ENCODE measurements at regions not wholly inside any gene's neighbourhood (a gene's known extent, or its start where the extent isn't known, plus 50 kb on each side); places are given as distances from the start of the nearest gene placed in this dataset.
A peak's percentile ranks its signal among the peaks of the same experiment; 100 is the strongest.
"Not testable (repeated sequence)": the region's sequence is repeated elsewhere in the genome, so short reads cannot be mapped to it uniquely, and the experiment has no call there.

DNA sequence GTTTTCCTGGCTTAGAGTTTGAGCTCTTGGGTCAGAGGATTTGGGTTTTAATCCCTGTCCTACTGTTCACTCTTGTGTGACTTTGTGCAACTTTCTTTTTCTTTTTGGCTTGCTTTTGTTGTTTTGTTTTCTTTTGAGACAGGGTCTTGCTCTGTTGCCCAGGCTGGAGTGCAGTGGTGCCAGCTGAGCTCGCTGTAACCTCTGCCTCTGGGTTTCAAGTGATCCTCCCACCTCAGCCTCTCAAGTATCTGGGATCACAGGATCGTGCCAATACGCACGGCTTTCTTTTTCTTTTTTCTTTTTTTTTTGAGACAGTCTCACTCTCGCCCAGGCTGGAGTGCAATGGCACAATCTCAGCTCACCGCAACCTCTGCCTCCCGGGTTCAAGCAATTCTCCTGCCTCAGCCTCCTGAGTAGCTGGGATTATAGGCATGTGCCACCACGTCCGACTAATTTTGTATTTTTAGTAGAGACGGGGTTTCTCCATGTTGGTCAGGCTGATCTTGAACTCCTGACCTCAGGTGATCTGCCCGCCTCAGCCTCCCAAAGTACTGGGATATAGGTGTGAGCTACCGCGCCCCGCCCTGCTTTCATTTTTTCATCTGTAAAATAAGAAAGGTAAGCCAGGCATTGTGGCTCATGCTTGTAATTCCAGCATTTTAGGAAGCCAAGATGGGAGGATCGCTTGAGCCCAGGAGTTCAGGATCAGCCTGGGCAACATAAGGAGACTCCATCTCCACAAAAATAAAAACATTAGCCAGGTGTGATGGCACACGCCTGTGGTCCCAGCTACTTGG lies 76.1 kb upstream of the ZNF217 start:
- H3K36me3 ChIP-seq (ENCODE audit: control insufficient read depth in 1 of 2, insufficient read depth in 2 of 2, low read length in 1 of 2); H3K4me1 ChIP-seq (ENCODE audit: control insufficient read depth in 1 of 2, insufficient read depth in 2 of 2, low read length in 2 of 2); intact Hi-C loops (cut with DNase I); H3K9me3 ChIP-seq (ENCODE audit: control insufficient read depth, low read length); DNase-seq; H3K27me3 ChIP-seq (ENCODE audit: control insufficient read depth in 1 of 2, insufficient read depth in 2 of 2, low read length in 1 of 2); H3K27ac ChIP-seq (ENCODE audit: low read depth in 1 of 2, low read length in 2 of 2); H3K4me3 ChIP-seq (ENCODE audit: low read length in 2 of 2); ATAC-seq (ENCODE audit: low FRiP score): not testable (repeated sequence)
- WGBS, 2 donors = 85 to 89% methylated on average over 16 of the region's 16 CpGs

DNA sequence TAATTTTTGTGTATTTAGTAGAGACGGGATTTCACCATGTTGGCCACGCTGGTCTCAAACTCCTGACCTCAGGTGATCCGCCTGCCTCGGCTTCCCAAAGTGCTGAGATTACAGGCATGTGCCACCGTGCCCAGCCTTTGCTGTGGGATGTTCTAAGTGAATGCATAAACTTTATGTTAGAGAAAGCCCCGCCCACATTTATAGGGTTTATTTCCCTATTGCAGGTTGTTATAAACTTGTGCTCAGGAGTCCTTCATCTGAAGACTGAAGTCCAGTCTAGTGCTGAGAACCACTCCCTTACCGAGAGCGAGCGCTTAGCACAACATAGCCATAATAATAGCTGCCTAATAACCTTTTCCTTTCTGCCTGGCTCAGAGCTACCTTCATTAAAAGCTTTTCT lies 75.4 kb upstream of the ZNF217 start:
- intact Hi-C loops (cut with DNase I) = no loop called here
- ATAC-seq (ENCODE audit: low FRiP score) (no peak), DNase-seq (no peak)
- Histone ChIP-seq H3K4me3 (ENCODE audit: low read length in 2 of 2) (no peak overlapping the region), H3K9me3 (ENCODE audit: control insufficient read depth, low read length) (no peaks in the 10 kb centered on the region), H3K36me3 (ENCODE audit: control insufficient read depth in 1 of 2, insufficient read depth in 2 of 2, low read length in 1 of 2) (no peaks in the 10 kb centered on the region), H3K4me1 (ENCODE audit: control insufficient read depth in 1 of 2, insufficient read depth in 2 of 2, low read length in 2 of 2) (no peaks in the 10 kb centered on the region), H3K27ac (ENCODE audit: low read depth in 1 of 2, low read length in 2 of 2) (no peak overlapping the region), H3K27me3 (ENCODE audit: control insufficient read depth in 1 of 2, insufficient read depth in 2 of 2, low read length in 1 of 2) (no peaks in the 10 kb centered on the region)
- 83 to 86% methylated on average over 9 of the region's 9 CpGs for WGBS, 2 donors

DNA sequence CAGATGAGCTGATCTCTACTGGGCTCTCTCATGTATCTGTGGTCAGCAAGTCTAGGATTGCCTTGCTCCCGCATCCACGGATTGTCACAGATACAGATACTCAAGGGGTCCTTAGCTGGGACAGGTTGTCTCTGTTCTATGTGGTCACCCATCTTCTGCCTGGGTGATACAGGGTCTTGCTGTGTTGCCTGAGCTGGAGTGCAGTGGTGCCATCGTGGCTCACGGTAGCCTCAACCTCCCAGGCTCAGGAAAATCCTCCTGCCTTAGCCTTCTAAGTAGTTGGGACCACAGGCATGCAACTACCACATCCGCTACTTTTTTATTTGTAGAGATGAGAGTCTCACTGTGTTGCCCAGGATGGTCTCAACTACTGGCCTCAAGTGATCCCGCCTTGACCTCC lies 72.5 kb upstream of the ZNF217 start:
- no peak overlapping the region for H3K27ac ChIP-seq (ENCODE audit: low read depth in 1 of 2, low read length in 2 of 2)
- no peak for ATAC-seq (ENCODE audit: low FRiP score)
- no peaks in the 10 kb centered on the region for H3K9me3 ChIP-seq (ENCODE audit: control insufficient read depth, low read length)
- no peaks in the 10 kb centered on the region for H3K27me3 ChIP-seq (ENCODE audit: control insufficient read depth in 1 of 2, insufficient read depth in 2 of 2, low read length in 1 of 2)
- H3K36me3 ChIP-seq (ENCODE audit: control insufficient read depth in 1 of 2, insufficient read depth in 2 of 2, low read length in 1 of 2) = no peaks in the 10 kb centered on the region
- DNase-seq = no peak
- intact Hi-C loops (cut with DNase I) = no loop called here
- H3K4me3 ChIP-seq (ENCODE audit: low read length in 2 of 2) = no peak overlapping the region
- WGBS, 2 donors = 98 to 99% methylated on average over 6 of the region's 6 CpGs
- no peaks in the 10 kb centered on the region for H3K4me1 ChIP-seq (ENCODE audit: control insufficient read depth in 1 of 2, insufficient read depth in 2 of 2, low read length in 2 of 2)

DNA sequence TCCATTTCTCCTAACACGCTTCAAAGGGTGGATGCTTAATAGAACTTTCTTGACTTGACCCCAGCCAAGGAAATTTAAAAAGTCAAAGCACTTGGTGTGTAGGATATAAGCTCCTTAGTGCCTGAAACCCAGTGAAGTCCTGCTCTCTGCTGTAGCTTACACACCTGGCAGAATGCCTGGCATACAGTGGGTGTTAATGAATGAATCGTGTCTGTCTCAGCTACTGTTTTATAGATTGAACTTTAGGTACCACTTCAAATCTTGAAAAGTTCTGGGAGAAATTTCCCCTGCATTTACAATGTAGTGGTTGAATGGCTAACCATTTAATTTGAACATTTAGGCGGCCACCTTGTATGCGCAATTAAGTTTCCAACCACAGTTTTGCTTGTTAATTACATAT lies 70.5 kb upstream of the ZNF217 start:
- Histone ChIP-seq H3K36me3 (ENCODE audit: control insufficient read depth in 1 of 2, insufficient read depth in 2 of 2, low read length in 1 of 2) (no peaks in the 10 kb centered on the region), H3K27ac (ENCODE audit: low read depth in 1 of 2, low read length in 2 of 2) (no peak overlapping the region), H3K4me3 (ENCODE audit: low read length in 2 of 2) (no peak overlapping the region), H3K9me3 (ENCODE audit: control insufficient read depth, low read length) (no peaks in the 10 kb centered on the region), H3K4me1 (ENCODE audit: control insufficient read depth in 1 of 2, insufficient read depth in 2 of 2, low read length in 2 of 2) (peaks cover 0 to 6% of the 10 kb centered on the region in 2 donors), H3K27me3 (ENCODE audit: control insufficient read depth in 1 of 2, insufficient read depth in 2 of 2, low read length in 1 of 2) (no peaks in the 10 kb centered on the region)
- ATAC-seq (ENCODE audit: low FRiP score) (no peak), DNase-seq (no peak)
- intact Hi-C loops (cut with DNase I) = no loop called here
- 88 to 90% methylated on average over 4 of the region's 4 CpGs for WGBS, 2 donors

DNA sequence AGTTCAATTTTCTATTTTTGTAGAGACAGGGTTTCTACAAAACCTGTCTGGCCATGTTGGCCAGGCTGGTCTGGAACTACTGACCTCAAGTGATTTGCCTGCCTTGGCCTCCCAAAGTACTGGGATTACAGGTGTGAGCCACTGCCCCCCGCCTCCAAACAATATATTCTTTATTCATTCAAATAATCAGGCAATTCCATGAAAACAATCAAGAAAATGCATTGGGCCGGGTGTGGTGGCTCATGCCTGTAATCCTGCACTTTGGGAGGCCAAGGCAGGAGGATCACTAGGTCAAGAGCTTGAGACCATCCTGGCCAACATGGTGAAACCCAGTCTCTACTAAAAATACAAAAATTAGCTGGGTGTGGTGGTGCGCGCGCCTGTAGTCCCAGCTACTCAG lies 69.9 kb upstream of the ZNF217 start:
- intact Hi-C loops (cut with DNase I); DNase-seq; H3K27ac ChIP-seq (ENCODE audit: low read depth in 1 of 2, low read length in 2 of 2); ATAC-seq (ENCODE audit: low FRiP score); H3K36me3 ChIP-seq (ENCODE audit: control insufficient read depth in 1 of 2, insufficient read depth in 2 of 2, low read length in 1 of 2); H3K9me3 ChIP-seq (ENCODE audit: control insufficient read depth, low read length); H3K4me1 ChIP-seq (ENCODE audit: control insufficient read depth in 1 of 2, insufficient read depth in 2 of 2, low read length in 2 of 2); H3K4me3 ChIP-seq (ENCODE audit: low read length in 2 of 2); H3K27me3 ChIP-seq (ENCODE audit: control insufficient read depth in 1 of 2, insufficient read depth in 2 of 2, low read length in 1 of 2): not testable (repeated sequence)
- WGBS, 2 donors = 98 to 99% methylated on average over 5 of the region's 5 CpGs

DNA sequence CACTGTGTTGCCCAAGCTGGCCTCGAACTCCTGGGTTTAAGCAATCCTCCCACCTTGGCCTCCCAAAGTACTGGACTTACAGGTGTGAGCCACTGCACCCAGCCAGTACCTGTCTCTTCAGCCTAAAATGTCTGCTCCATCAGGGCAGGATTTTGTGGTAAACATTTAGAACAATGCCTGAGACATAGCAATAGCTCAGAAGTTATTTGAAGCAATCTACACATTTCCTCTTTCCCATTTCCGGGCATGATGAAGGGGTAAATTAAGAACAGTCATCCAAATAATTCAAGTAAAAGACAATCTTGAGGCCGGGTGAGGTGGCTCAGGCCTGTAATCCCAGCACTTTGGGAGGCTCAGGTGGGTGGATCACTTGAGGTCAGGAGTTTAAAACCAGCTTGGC lies 69.0 kb upstream of the ZNF217 start:
- no peak for ATAC-seq (ENCODE audit: low FRiP score)
- intact Hi-C loops (cut with DNase I) = no loop called here
- Histone ChIP-seq H3K27ac (ENCODE audit: low read depth in 1 of 2, low read length in 2 of 2) (no peak overlapping the region), H3K27me3 (ENCODE audit: control insufficient read depth in 1 of 2, insufficient read depth in 2 of 2, low read length in 1 of 2) (no peaks in the 10 kb centered on the region), H3K4me3 (ENCODE audit: low read length in 2 of 2) (no peak overlapping the region), H3K4me1 (ENCODE audit: control insufficient read depth in 1 of 2, insufficient read depth in 2 of 2, low read length in 2 of 2) (peaks cover 0 to 6% of the 10 kb centered on the region in 2 donors), H3K9me3 (ENCODE audit: control insufficient read depth, low read length) (no peaks in the 10 kb centered on the region), H3K36me3 (ENCODE audit: control insufficient read depth in 1 of 2, insufficient read depth in 2 of 2, low read length in 1 of 2) (no peaks in the 10 kb centered on the region)
- DNase-seq = no peak
- WGBS, 2 donors = 89 to 90% methylated on average over 3 of the region's 3 CpGs

DNA sequence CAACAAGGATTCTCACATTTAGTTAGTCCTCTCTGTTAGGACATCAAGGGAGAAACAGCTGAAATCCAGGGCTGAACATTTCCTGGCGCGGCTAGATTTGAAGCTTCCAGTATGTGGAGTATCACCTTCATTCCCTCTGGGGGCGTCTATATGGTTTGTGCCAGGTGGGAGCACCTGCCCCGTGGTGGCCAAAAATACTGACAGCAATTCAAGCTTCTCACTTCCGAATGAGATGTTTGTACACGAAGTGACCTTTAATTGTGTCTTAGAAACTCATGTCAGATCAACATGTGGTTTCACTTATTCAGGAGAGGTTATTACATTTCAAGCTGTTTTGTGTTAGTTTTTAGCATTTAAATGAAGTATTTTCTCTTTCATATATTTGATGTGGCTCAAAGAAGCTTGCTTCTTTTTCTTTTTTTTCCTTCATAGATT lies 67.3 kb upstream of the ZNF217 start:
- Histone ChIP-seq H3K27me3 (ENCODE audit: control insufficient read depth in 1 of 2, insufficient read depth in 2 of 2, low read length in 1 of 2) (no peaks in the 10 kb centered on the region), H3K4me1 (ENCODE audit: control insufficient read depth in 1 of 2, insufficient read depth in 2 of 2, low read length in 2 of 2) (peaks cover 0 to 8% of the 10 kb centered on the region in 2 donors), H3K4me3 (ENCODE audit: low read length in 2 of 2) (no peak overlapping the region), H3K36me3 (ENCODE audit: control insufficient read depth in 1 of 2, insufficient read depth in 2 of 2, low read length in 1 of 2) (no peaks in the 10 kb centered on the region), H3K9me3 (ENCODE audit: control insufficient read depth, low read length) (no peaks in the 10 kb centered on the region), H3K27ac (ENCODE audit: low read depth in 1 of 2, low read length in 2 of 2) (no peak overlapping the region)
- intact Hi-C loops (cut with DNase I) = no loop called here
- ATAC-seq (ENCODE audit: low FRiP score) (no peak), DNase-seq (no peak)
- WGBS, 2 donors = 63 to 75% methylated on average over 6 of the region's 6 CpGs

DNA sequence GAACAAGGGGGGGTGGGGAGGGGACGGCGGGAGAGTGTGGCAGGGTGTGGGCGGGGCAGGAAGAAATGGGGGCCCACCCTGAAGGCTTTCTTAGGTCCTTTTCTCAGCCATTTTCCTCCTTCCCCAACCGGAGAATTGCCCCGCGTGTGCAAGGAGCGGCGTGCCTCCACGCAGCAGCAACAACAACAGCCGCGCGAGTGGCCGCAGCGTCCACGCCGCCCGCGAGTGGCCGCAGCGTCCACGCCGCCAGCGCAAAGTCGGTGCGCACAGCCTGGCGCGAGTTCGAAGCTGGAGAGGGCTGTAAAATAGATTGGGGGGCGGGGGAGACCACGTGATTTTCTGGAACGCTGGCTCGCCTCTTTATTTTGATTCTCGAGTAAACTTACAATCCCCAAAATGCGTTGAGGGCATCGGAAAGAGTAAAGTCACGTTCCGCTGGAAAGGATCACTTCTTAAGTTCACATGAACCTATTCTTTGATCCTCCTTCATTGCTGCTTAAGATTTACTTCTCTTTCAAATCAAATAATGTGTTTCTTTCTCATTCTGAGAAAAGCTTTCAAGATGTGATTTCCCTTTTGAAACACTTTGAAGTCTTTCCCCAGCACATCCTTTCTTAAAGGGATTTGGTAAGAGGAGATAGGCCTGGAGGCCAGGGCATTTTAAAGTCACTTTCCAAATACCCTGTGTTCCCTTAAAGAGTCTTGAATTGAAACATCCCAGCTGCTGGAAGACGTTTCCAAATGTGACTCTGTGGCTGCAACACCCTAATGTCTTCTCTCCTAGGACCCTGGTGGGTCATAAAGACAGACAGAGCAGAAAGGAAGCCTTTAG lies 66.7 kb upstream of the ZNF217 start:
- Histone ChIP-seq H3K4me3 (ENCODE audit: low read length in 2 of 2) (peak overlapping the region; percentile 46), H3K27ac (ENCODE audit: low read depth in 1 of 2, low read length in 2 of 2) (no peak overlapping the region), H3K4me1 (ENCODE audit: control insufficient read depth in 1 of 2, insufficient read depth in 2 of 2, low read length in 2 of 2) (peaks cover 0 to 8% of the 10 kb centered on the region in 2 donors), H3K27me3 (ENCODE audit: control insufficient read depth in 1 of 2, insufficient read depth in 2 of 2, low read length in 1 of 2) (no peaks in the 10 kb centered on the region), H3K36me3 (ENCODE audit: control insufficient read depth in 1 of 2, insufficient read depth in 2 of 2, low read length in 1 of 2) (no peaks in the 10 kb centered on the region), H3K9me3 (ENCODE audit: control insufficient read depth, low read length) (no peaks in the 10 kb centered on the region)
- intact Hi-C loops (cut with DNase I) = no loop called here
- ATAC-seq (ENCODE audit: low FRiP score) = peak; percentile 54
- DNase-seq = peak in 1 of 2 donors; percentile 53
- WGBS, 2 donors = 3 to 4% methylated on average over 38 of the region's 38 CpGs

DNA sequence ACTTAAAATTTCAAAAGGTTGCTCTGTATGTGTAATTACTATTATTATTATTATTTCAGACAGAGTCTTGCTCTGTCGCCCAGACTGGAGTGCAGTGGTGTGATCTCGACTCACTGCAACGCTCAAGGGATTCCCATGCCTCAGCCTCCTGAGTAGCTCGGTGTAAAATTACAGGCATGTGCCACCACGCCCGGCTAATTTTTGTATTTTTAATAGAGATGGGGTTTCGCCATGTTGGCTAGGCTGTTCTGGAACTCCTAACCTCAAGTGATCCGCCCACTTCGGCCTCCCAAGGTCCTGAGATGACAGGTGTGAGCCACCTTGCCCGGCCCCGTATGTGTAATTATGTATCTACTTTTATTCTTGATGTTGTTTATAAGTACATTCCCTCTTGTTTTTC lies 65.3 kb upstream of the ZNF217 start:
- ATAC-seq (ENCODE audit: low FRiP score) (no peak), DNase-seq (no peak)
- peaks cover 0 to 8% of the 10 kb centered on the region in 2 donors for H3K4me1 ChIP-seq (ENCODE audit: control insufficient read depth in 1 of 2, insufficient read depth in 2 of 2, low read length in 2 of 2)
- H3K4me3 ChIP-seq (ENCODE audit: low read length in 2 of 2) = no peak overlapping the region
- intact Hi-C loops (cut with DNase I) = no loop called here
- no peaks in the 10 kb centered on the region for H3K9me3 ChIP-seq (ENCODE audit: control insufficient read depth, low read length)
- 86 to 91% methylated on average over 11 of the region's 11 CpGs for WGBS, 2 donors
- H3K27me3 ChIP-seq (ENCODE audit: control insufficient read depth in 1 of 2, insufficient read depth in 2 of 2, low read length in 1 of 2) = no peaks in the 10 kb centered on the region
- no peak overlapping the region for H3K27ac ChIP-seq (ENCODE audit: low read depth in 1 of 2, low read length in 2 of 2)
- no peaks in the 10 kb centered on the region for H3K36me3 ChIP-seq (ENCODE audit: control insufficient read depth in 1 of 2, insufficient read depth in 2 of 2, low read length in 1 of 2)

All from aorta (tissue), 5 donors.